ENCODE measurements at regions not wholly inside any gene's neighbourhood (a gene's known extent, or its start where the extent isn't known, plus 50 kb on each side); places are given as distances from the start of the nearest gene placed in this dataset.
"Not testable (repeated sequence)": the region's sequence is repeated elsewhere in the genome, so short reads cannot be mapped to it uniquely, and the experiment has no call there.

GRCh38 chr7:15073301-15073700, 170.8 kb upstream of the DGKB start:
- no peaks in the 10 kb centered on the region for H3K27me3 Mint-ChIP-seq
- intact Hi-C loops (cut with micrococcal nuclease), result no loop called here
- CTCF ChIA-PET, result no interaction called here

GRCh38 chr7:15068324-15068723, 165.8 kb upstream of the DGKB start:
- Mint-ChIP-seq H3K9me3 (peaks cover 5% of the 10 kb centered on the region), H3K27ac (no peak overlapping the region), H3K4me1 (ENCODE audit: low read depth) (no peaks in the 10 kb centered on the region), H3K4me3 (no peak overlapping the region), H3K36me3 (ENCODE audit: low read depth) (no peaks in the 10 kb centered on the region), H3K27me3 (no peaks in the 10 kb centered on the region)
- intact Hi-C loops (cut with micrococcal nuclease), result no loop called here
- DNase-seq, result no peak
- ChIA-PET POLR2A (no interaction called here), CTCF (no interaction called here)
- no peak for TF ChIP-seq CTCF (IDR thresholded peaks at IDR 0.05)
- no peak for ATAC-seq

More at GRCh38 chr7:15073301-15073700, 170.8 kb upstream of the DGKB start:
- DNase-seq (no peak), ATAC-seq (no peak)
- Mint-ChIP-seq H3K36me3 (ENCODE audit: low read depth) (no peaks in the 10 kb centered on the region), H3K4me3 (no peak overlapping the region), H3K27ac (no peak overlapping the region), H3K4me1 (ENCODE audit: low read depth) (no peaks in the 10 kb centered on the region), H3K9me3 (peaks cover 5% of the 10 kb centered on the region)
- TF ChIP-seq CTCF (IDR thresholded peaks at IDR 0.05), result no peak
- POLR2A ChIA-PET, result no interaction called here

GRCh38 chr7:15057272-15057671, 154.7 kb upstream of the DGKB start:
- no peaks in the 10 kb centered on the region for H3K9me3 Mint-ChIP-seq
- ChIA-PET POLR2A (no interaction called here), CTCF (no interaction called here)
- no peak for DNase-seq
- ATAC-seq, result no peak
- H3K36me3 Mint-ChIP-seq (ENCODE audit: low read depth), result no peaks in the 10 kb centered on the region
- intact Hi-C loops (cut with micrococcal nuclease), result no loop called here
- no peak overlapping the region for H3K27ac Mint-ChIP-seq
- no peaks in the 10 kb centered on the region for H3K4me1 Mint-ChIP-seq (ENCODE audit: low read depth)
- no peaks in the 10 kb centered on the region for H3K27me3 Mint-ChIP-seq
- no peak overlapping the region for H3K4me3 Mint-ChIP-seq
- TF ChIP-seq CTCF (IDR thresholded peaks at IDR 0.05), result no peak

GRCh38 chr7:15054304-15054703, 151.8 kb upstream of the DGKB start:
- H3K36me3 Mint-ChIP-seq (ENCODE audit: low read depth); H3K9me3 Mint-ChIP-seq; DNase-seq; POLR2A ChIA-PET; H3K27me3 Mint-ChIP-seq; ATAC-seq; H3K4me3 Mint-ChIP-seq; intact Hi-C loops (cut with micrococcal nuclease); CTCF ChIA-PET; H3K27ac Mint-ChIP-seq; H3K4me1 Mint-ChIP-seq (ENCODE audit: low read depth): not testable (repeated sequence)

- TF ChIP-seq CTCF (IDR thresholded peaks at IDR 0.05), result no peak
- POLR2A ChIA-PET, result no interaction called here
- ATAC-seq (no peak), DNase-seq (no peak)
- CTCF ChIA-PET, result no interaction called here
- Mint-ChIP-seq H3K27me3 (no peaks in the 10 kb centered on the region), H3K36me3 (ENCODE audit: low read depth) (no peaks in the 10 kb centered on the region), H3K4me3 (no peak overlapping the region), H3K4me1 (ENCODE audit: low read depth) (no peaks in the 10 kb centered on the region), H3K9me3 (no peaks in the 10 kb centered on the region), H3K27ac (no peak overlapping the region)
- intact Hi-C loops (cut with micrococcal nuclease), result no loop called here
Observed at GRCh38 chr7:15049157-15049556, 146.6 kb upstream of the DGKB start.

GRCh38 chr7:15046861-15047260, 144.3 kb upstream of the DGKB start:
- Mint-ChIP-seq H3K27me3 (no peaks in the 10 kb centered on the region), H3K36me3 (ENCODE audit: low read depth) (no peaks in the 10 kb centered on the region), H3K27ac (no peak overlapping the region), H3K9me3 (no peaks in the 10 kb centered on the region), H3K4me3 (no peak overlapping the region), H3K4me1 (ENCODE audit: low read depth) (no peaks in the 10 kb centered on the region)
- ATAC-seq (no peak), DNase-seq (no peak)
- no peak for TF ChIP-seq CTCF (IDR thresholded peaks at IDR 0.05)
- CTCF ChIA-PET, result no interaction called here
- intact Hi-C loops (cut with micrococcal nuclease), result no loop called here
- POLR2A ChIA-PET, result no interaction called here

All from activated CD8-positive, alpha-beta T cell treated with anti-CD3 and anti-CD28 coated beads for 36 hours (primary cell).